ENCODE measurements at regions not wholly inside any gene's neighbourhood (a gene's known extent, or its start where the extent isn't known, plus 50 kb on each side); places are given as distances from the start of the nearest gene placed in this dataset.
"Not testable (repeated sequence)": the region's sequence is repeated elsewhere in the genome, so short reads cannot be mapped to it uniquely, and the experiment has no call there.

DNA sequence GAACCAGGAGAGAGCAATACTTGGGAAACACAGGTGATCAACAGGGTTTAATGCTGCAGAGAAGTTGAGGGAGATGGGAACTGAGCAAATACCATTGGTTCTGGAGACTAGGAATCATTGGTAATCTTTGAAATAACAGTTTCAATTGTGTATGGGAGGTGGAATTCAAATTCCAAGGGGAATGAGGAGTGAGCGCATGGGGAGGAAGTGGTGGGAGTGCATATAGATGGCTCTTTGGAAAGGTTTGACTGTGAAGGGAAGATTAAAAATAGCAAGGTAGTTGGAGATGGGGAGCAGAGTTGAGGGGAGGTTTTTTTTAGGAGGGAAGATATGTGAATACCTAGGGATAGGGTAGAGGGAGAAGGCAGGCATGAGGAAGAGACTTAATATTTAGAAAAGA, 51.1 kb upstream of the ROPN1 start:
- no peak for ATAC-seq
- DNase-seq, result no peak

DNA sequence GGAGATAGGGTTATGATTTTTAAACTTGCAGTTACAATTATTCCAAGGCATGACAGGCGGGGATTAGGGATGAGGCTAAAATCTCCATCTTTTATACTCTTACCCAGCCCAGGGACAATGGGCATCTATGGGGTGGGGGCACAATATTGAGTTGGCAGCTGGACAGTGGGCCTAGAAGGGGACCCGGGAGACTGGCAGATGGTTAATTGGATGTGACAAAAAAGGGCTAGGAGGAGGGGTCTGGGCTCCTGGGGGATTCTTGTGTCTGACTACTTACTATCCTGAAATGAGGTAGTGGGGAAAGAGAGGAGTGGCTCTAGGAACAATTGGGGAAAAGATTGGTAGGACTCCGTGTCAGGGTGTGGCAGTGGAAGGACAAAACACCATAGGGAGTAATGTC, 53.0 kb upstream of the ROPN1 start:
- DNase-seq, result no peak
- ATAC-seq, result no peak

DNA sequence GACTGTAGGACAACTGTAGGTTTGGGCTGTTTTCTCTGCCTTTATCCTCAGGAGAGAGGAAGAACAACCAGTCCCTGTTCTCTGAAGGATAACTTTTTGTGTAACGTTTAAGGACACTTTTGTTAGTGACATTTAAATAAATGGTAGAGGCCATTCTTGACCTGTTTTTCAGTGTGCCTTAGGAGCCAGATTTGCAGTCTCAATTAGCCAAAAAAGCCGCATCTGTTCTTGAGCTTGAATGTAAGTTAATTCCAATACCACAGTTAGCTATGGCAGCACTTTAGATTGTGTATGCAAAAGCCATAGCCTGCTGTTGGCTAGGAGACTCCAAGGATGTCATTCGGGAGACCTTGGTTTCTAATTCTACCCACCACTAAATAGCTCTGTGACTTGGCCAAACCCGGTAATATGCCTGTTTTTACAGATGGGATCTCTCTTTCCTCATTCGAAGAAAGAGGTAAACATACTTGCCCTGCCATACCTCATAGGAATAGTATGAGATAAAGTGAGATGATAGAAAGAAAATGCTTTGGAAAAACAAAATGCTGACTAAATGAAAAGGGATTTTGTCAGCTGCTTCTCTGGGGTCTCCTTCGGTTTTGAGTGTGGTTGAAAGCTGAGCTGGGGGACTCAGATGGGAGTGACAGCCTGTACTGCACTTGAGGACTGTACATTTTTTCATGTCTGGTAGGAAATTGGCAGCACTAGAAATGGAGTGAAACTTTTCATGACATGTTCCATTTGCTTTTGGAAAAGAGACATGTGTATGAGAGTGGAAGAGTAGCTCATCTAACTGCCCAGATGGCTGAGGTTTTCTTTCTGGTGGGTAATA, 57.3 kb upstream of the ROPN1 start:
- DNase-seq, result no peak
- ATAC-seq, result no peak

DNA sequence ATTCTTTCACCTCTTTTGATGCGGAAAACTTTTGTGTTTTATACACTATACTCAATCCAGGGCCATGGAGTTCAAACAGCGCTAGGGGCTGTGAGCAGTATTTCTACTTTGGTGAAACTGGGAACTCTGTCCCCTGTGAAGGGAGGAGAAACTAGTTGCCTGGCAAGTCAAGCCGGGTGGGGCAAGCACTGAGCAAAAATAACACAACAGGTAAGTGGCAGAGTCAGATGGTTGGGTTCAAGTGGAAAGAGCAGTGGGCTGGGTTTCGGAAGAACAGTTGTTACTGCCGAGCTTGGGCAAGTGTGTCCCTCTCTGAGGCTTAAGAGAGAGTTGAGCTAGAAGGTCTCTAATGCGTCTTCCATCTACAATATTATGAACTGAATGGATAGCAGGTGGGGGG, 59.7 kb upstream of the ROPN1 start:
- DNase-seq (no peak), ATAC-seq (no peak)

DNA sequence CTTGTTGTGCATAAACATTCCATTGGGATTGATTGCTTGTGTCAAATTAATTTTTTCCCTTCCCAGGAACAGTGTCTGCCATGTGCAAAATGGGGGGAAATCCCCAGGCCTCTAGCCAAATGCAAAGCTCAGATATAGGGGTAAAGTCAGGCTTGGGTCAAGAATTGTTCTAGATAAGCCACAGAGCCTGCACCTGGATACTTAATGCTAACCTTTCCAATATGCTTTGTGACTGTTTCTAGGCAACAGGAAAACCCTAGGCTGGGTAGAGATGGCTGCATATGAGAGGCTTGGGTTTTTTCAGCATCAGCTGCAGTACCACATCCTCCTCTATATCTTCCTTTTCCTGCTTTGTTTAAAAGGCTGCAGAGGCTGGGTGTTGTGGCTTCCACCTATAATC, 61.9 kb upstream of the ROPN1 start:
- ATAC-seq (no peak), DNase-seq (no peak)

DNA sequence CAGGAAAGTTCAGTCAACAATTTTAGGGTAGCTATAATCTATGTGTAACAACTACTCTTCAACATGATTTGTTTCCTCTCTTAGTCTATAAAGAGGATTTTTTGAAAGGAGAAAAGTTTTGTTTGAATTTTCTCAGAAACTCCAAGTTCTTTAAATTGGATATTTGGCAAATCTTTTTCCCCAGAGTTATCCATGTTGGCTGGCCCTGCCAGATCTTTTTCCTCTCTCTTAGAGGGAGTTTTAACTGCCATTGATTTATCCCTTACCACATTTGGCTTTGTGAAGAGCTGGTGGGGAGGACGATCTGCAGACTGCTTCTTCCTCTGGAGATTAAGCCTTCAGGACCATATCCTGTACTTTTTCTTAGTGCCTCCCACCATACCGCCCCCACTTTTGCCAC, 64.9 kb upstream of the ROPN1 start:
- DNase-seq (no peak), ATAC-seq (no peak)

DNA sequence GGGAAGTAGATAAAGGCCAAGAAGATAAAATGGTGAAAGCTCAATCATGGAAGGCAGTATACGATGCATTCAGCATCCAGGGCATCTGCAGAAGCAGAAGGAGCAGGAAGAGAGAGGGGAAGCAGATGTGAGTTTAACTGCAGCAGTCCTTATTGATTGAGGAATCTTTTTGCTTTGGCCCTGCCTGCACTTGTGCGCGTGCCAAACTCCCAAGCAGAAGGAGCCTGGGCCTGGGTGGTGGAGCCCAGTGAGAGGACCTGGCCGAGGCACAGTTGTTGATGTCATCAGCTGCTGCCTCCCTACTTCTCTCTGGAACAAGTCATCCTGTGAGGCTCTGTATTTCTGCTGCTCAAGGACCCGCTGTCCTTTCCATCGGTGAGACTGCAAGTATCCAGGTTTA, 65.5 kb upstream of the ROPN1 start:
- DNase-seq (no peak), ATAC-seq (no peak)

DNA sequence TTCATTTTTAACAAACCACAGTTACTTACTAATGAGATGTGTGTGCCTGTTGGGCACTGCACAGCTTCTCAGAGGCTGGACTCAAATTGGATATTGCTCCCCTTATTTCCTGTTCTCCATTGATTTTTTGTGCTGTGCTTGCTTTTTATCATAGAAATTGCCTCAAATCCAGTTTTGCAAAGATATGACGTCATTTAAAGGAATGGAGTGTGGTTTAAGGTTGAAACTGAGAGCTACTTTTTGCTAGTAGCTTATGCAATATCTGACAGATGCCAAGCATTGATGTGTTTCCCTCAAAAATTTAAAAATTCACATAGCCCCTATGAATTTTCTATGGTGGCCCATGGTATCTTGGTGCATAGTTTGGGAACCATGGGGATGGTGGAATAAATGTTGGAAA, 67.7 kb upstream of the ROPN1 start:
- DNase-seq (no peak), ATAC-seq (no peak)

DNA sequence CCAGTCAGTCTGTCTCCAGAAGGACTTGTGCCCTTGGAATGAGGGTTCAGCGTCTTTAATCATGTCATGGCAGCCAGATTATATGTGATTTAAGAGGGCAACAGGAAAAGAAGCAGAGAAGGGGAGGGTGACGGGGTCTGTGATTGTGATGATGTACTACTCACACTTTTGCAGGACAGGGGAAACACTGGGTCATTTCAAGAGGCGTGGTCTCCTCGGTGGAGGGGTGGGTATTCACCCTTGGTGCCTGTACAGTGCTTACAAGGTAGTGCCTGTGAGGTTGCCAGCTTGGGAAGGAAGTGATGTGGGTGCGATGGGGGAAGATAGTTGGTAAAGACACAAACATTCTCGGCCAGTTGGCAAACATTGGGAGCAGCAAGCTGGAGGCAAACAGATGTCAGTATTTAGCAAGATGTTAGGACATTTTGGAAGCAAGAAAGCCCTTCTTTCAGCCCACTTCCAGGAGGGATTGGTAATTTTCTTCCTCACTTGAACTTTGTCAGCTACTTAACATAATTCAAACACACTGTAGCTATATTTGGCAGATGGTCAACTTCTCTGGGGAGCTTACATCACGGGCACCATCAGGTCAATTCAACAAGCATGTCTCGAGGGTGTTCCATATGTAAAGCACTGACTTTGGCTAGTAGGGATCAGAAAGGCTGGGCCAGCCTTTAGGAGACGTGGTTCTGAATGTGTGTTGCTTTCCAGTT, 71.4 kb upstream of the ROPN1 start:
- no peak for DNase-seq
- ATAC-seq, result no peak

DNA sequence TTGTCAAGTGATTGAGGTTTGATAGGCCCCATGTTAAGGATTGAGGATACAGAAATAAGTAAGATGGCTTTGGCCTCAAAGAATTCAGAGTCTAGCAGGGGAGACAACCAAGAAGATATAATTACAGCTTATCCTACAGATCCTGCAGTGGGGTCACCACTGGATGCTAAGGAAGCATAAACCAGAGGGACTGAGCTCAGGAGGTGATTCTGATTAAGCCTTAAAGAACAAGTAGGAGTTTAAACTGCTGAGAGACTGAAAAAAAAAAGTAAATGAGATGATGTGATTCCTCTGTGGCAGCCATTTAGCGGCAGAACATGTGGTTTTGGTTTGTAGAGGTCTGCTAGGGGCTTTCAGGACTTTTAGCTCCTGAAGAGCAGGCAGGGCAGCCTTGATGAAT, 72.1 kb upstream of the ROPN1 start:
- no peak for DNase-seq
- no peak for ATAC-seq

DNA sequence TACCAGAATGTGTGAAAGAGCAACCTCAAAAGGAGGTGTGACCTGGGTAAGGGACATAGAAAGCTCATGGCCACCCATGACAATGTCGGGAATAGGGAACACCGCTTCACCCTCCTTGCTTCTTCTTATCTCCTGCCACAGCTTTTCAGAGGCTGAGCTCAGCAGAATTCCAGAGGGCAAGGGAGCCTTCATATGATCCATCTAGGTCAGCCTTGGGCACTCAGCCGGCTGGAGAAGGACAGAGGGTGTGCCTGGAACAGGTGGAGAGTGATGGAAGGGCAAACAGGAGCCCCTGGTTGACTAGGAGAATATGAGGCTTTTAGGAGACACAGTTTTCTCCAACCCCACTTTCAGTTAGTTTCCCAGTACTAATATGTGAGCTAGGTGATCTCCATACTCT, 74.6 kb upstream of the ROPN1 start:
- not testable (repeated sequence) for DNase-seq, ATAC-seq

DNA sequence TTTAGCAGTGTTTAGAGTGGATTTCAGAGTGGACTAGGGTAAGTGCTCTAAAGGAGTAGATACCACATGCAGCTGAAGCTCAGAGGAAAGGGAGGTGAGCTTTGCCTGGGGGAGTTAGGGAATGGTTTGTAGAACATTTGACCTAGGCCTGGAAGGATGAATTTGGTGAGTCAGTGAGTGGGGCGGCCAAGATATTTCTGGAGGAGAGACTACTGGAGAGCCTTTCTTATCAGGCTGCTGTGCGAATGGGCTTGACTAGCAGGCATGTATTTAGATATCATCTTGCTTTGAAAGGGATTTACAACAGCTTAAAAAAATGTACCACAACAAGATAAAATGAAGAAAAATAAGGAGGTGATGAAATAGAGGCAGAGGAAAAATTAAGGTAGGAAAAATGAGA, 77.8 kb upstream of the ROPN1 start:
- not testable (repeated sequence) for ATAC-seq, DNase-seq

DNA sequence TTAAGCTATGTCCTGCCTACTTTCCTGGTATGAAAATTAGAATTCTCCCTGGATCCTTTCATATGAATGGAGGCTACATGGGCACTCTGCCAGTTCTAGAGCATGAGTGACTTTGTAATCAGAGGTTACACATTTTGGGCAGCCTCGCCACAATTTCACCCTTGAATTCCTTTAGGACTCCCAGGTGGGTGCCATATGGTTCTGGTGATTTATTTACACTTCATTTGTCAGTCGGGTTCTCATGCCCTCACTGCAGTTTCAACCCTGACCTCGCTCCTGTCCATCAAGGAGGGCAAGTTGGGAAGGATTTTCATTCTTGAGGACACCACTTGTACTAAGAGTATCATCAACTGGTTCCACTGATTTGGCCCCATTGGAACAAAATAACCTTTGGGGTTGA, 83.2 kb upstream of the ROPN1 start:
- DNase-seq, ATAC-seq: not testable (repeated sequence)

DNA sequence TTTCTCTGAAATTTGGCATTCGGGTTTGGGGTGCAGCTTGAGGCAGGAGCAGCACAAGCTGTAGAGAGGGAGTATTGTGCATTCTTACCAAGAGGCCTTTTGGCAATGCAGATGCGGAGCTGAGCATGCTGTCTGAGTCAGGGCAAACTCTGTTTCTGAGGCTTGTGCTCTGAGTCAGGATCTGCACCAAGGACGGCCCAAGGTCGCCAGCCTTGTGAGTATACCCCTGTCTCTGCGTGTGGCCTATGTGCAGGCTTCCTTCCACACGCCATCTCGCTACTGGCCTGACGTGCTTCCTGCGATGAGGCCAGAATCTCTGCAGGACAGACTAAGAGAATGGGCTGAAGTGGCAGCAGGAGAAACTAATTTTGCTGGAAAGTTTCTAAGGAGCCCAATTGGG, 83.8 kb upstream of the ROPN1 start:
- DNase-seq, result no peak
- ATAC-seq, result no peak

DNA sequence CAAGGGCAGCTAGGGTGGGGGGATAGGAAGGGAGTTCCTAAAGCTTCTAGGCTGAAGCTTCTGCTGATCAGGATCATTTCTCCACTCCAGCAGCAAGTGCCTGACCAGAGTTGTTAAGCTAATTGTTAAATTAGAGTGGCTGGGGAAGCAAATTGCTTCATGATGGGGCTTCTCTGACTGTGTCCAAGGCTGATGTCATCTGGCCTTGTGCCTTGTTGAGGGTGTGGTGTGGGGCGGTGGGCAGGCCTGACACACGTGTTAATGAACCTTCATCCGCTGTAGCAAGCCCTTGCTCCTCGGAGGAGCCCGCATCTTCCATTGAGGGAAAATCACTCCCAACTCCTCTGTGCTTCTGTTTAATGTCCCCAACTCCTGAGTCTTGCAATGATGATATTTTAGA, 84.3 kb upstream of the ROPN1 start:
- ATAC-seq, result no peak

DNA sequence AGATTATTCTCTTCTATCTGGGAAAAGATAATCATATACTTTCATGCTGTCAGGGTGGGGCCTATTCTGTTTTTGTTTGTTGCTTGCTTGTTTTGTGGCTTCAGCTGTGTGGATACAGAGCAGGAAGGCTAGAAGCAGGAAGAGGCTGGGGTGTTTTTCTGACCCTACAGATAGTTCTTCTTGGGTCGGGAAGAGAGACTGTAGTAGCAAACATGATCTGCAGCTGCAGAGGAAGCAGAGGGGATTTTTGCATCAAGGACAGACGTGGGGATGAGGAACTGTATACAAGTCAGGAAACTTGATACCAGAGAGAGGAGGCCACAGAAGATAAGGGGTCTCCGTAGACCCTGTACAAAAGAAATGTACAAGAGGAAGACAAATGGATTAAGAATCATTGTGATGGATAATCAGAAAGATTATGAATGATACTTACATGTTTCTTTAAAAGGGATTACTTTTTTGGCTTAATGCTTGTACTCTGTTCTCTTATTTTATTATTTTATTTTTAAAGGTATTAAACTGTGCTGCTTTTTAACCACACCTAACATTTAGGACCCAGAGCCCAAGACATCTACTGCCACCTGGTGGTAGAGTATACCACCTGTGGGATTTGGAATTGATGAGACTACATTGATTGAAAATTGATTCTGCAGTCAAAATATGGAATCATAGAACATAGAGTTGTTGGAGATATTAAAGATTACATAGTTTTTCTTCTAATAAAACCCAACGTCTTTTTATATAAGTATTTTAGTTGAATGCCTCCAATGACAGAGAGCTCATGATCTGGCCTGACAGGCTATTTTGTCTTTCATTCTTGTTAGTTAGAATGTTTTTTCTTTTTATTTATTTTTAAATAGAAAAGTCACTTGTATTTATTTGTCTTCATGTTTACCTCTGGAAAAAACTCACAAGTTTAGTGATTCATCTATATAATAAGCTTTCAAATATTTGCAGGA, 87.3 kb upstream of the ROPN1 start:
- DNase-seq, result peak; percentile 15
- no peak for ATAC-seq

More for the DNA sequence above, 84.3 kb upstream of the ROPN1 start:
- DNase-seq, result no peak

DNA sequence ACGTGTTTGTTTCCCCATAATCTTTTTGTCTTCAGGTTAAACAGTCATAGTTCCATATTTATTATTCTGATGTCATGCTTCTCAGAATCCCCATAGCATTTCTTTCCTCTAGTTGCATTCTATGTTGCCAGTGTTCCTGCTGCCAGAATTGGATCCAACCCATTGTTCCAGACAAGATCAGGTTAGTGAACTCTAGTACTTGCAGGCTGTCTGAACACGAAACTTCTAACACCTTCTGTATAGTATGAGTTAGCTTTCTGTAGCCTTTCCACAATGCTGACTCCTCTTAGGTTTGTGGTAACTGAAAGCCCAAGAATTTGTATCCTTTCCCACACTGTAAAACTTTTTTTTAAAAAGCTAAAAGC, 88.0 kb upstream of the ROPN1 start:
- no peak for ATAC-seq
- no peak for DNase-seq

DNA sequence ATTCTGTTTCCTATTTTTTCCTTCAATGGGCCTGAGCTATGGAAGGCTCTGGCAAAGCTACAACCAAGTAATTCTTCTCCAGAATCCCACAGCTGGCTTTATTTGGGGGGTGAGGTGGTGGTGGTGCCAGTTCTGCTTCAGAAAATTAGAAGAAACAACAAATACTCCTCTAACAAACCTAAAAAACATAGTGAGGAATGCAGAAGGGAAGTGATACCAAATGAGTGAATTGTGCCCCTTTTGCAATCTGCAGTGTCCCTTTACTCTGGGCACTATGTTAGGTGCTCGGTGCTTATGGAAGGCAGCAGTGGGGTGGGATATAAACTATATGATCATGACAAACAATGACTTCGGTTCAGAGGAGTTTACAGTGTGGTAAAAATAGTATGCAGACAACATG, 90.4 kb upstream of the ROPN1 start:
- ATAC-seq (no peak), DNase-seq (no peak)

DNA sequence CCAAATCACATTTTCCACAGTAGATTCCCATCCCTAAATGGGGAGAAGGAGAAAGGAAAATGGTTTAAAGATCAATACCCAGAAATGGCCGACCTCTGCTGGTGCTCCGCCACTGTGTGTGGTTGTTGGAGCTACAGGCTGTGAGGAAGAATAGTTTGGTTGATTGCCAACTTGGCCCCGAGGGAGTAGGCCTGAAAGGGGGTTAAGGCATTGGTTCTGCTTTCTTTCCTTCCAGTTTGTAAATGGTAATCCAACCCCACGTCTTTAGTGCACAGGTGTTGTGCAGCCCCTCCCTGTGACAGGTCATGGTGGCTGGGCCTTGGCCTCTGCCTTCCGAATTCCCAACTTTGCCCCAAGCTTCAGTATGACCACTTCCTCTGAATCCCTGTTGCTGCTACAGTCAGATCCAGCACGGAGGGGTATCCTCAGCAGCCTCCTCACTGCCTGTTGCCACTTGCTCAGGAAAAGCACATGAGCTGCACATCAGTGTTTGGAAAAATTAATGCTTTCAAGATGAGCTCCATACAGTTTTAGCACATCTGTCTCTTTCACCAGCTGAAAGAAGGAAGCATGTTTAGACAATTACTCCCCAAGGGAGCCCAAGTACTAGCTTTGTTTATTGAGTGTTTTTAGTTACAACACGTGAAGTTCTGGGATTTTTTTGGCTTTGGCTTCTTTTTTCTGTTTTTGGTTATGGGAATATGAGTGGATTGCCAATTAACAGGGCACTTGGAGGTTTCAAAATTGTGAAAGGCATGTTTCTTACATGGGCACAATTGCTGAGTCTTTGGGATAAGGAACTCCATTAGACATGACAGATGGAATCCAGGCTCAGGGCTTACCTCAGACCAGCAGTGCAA, 92.3 kb upstream of the ROPN1 start:
- ATAC-seq (no peak), DNase-seq (no peak)

DNA sequence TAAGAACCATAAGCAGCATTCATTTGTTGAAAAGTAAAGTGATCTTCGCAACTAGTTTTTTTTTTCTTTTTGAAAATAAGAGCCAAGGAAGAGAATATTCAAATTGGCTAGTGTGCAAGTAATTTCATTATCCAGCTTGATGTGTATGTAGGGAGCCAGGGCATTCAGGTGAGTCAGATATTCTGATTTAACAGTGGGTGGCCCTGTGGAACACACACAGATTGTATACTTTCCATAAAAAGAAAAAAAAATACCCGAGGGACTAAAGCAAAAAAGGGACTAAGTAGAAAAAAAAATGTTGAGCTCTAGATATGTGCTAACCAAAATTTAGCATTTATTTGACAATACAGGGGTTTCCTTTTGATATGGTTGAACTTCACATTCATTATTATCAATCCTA, 96.9 kb upstream of the ROPN1 start:
- ATAC-seq, result no peak
- no peak for DNase-seq

DNA sequence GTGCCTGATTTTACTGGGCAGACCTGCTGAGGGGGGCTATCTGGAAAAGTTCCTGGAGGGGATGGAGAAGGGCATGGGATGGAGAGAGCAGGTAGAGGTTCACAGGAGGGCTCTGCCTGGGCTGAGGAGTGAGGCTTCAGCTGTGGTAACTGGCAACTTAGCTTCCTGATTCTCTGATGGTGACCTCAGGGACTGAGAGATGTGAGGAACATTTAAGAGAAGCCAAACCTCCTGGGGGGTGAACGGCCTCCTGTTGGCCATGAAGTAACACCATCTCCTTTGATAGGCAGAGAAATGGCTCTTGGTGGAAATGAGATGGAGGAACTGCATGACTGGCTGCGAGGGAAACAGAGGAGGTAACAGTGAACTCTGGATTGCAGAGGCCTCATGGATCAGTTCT, 97.3 kb upstream of the ROPN1 start:
- no peak for DNase-seq

DNA sequence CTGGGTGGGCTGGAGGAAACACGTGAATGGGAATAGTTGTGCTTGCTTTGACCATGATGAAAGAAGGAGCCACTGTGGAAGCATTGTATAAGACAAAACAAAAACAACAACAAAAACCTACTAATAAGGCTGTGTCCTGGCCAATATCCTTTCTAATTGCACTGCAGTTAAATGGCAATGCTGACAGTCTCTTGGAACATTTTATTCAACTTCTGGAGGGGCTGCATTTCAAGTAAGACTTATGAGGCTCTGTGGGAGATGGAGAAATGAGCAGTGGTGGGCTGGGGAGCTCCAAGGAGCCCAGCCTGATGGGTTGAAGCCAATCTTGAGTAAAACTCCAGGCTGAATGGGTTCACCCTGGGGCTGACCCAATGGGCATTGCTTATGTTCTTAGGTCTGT, 99.8 kb upstream of the ROPN1 start:
- no peak for ATAC-seq
- no peak for DNase-seq

More for the DNA sequence above, 97.3 kb upstream of the ROPN1 start:
- ATAC-seq, result no peak

All from stimulated activated naive CD8-positive, alpha-beta T cell treated with anti-CD3 and anti-CD28 coated beads, Interleukin-15, Interleukin-2, amounts not matched to agents 100 U/mL and 50 U/mL, for 24 hours (primary cell).